H9 (cell line): ENCODE measurements at regions not wholly inside any gene's neighbourhood (a gene's known extent, or its start where the extent isn't known, plus 50 kb on each side); places are given as distances from the start of the nearest gene placed in this dataset.

Experiments used
- DNase-seq: peaks from one replicate; pipeline ENCODE4 v3.0.0-alpha.2; 2017
- H2AFZ ChIP-seq: one replicate; pipeline ENCODE4 v1.6.1; 2013; ENCODE audit warnings: mild to moderate bottlenecking, low read length, control low read depth, moderate library complexity
- H2AK5ac ChIP-seq: 2 replicates; pipeline ENCODE4 v1.6.1; 2013; ENCODE audit warnings: low read length, control low read depth, mixed read lengths; ENCODE audit not compliant: insufficient read length
- H2BK120ac ChIP-seq: one replicate; pipeline ENCODE4 v1.6.1; 2013; ENCODE audit warnings: low read depth, mild to moderate bottlenecking, low read length, control low read depth, inconsistent platforms; ENCODE audit not compliant: poor library complexity, severe bottlenecking
- H2BK12ac ChIP-seq: 2 replicates; pipeline ENCODE4 v1.6.1; 2013; ENCODE audit warnings: low read length, control low read depth, mixed read lengths, low read depth; ENCODE audit not compliant: insufficient read length
- H2BK15ac ChIP-seq: 2 replicates; pipeline ENCODE4 v1.6.1; 2013; ENCODE audit warnings: low read depth, low read length, control low read depth
- H2BK20ac ChIP-seq: one replicate; pipeline ENCODE4 v1.6.1; 2013; ENCODE audit warnings: low read depth, mild to moderate bottlenecking, low read length, control low read depth, inconsistent platforms; ENCODE audit not compliant: poor library complexity, severe bottlenecking
- H2BK5ac ChIP-seq: 2 replicates; pipeline ENCODE4 v1.6.1; 2013; ENCODE audit warnings: low read length, control low read depth, mixed read lengths; ENCODE audit not compliant: insufficient read length
- H3K14ac ChIP-seq: 2 replicates; pipeline ENCODE4 v1.6.1; 2013; ENCODE audit warnings: low read length, control low read depth; ENCODE audit not compliant: insufficient read depth
- H3K18ac ChIP-seq: 2 replicates; pipeline ENCODE4 v1.6.1; 2013; ENCODE audit warnings: low read depth, mild to moderate bottlenecking, mixed read lengths, low read length, control low read depth; ENCODE audit not compliant: insufficient read length
- H3K23ac ChIP-seq: 2 replicates; pipeline ENCODE4 v1.6.1; 2013; ENCODE audit warnings: low read length, control low read depth, mixed read lengths, low read depth; ENCODE audit not compliant: insufficient read length
- H3K23me2 ChIP-seq: 2 replicates; pipeline ENCODE4 v1.6.1; 2013; ENCODE audit warnings: low read depth, mild to moderate bottlenecking, mixed read lengths, low read length, control low read depth; ENCODE audit not compliant: insufficient read length, poor library complexity, severe bottlenecking
- H3K27ac ChIP-seq: 2 replicates; pipeline ENCODE4 v1.5.1; 2013; ENCODE audit warnings: low read length, control low read depth, mixed read lengths, low read depth; ENCODE audit not compliant: insufficient read length
- H3K27me3 ChIP-seq: 2 replicates; pipeline ENCODE4 v1.6.1; 2013; ENCODE audit warnings: low read length, control low read depth, inconsistent platforms; ENCODE audit not compliant: insufficient read depth
- H3K4ac ChIP-seq: 2 replicates; pipeline ENCODE4 v1.6.1; 2013; ENCODE audit warnings: low read depth, mild to moderate bottlenecking, control low read depth, inconsistent platforms, low read length, moderate library complexity
- H3K4me1 ChIP-seq: 2 replicates; pipeline ENCODE4 v1.6.1; 2013; ENCODE audit warnings: low read length, control low read depth, inconsistent platforms; ENCODE audit not compliant: insufficient read depth
- H3K4me2 ChIP-seq: 2 replicates; pipeline ENCODE4 v1.6.1; 2013; ENCODE audit warnings: low read length, control low read depth, mixed read lengths; ENCODE audit not compliant: insufficient read length, insufficient read depth
- H3K56ac ChIP-seq: 2 replicates; pipeline ENCODE4 v1.6.1; 2013; ENCODE audit warnings: low read depth, mild to moderate bottlenecking, mixed read lengths, low read length, control low read depth; ENCODE audit not compliant: insufficient read length
- H3K79me1 ChIP-seq: 2 replicates; pipeline ENCODE4 v1.6.1; 2013; ENCODE audit warnings: low read depth, mild to moderate bottlenecking, moderate library complexity, low read length, control low read depth, inconsistent platforms; ENCODE audit not compliant: insufficient read depth, poor library complexity, severe bottlenecking
- H3K79me2 ChIP-seq: 2 replicates; pipeline ENCODE4 v1.6.1; 2013; ENCODE audit warnings: low read length, control low read depth, inconsistent platforms; ENCODE audit not compliant: insufficient read depth
- H3K9ac ChIP-seq: 2 replicates; pipeline ENCODE4 v1.6.1; 2013; ENCODE audit warnings: low read length, control low read depth, mixed read lengths; ENCODE audit not compliant: insufficient read length; ENCODE audit errors: extremely low read depth
- H3K9me3 ChIP-seq: one replicate; pipeline ENCODE4 v1.6.1; 2013; ENCODE audit warnings: low read depth, low read length, inconsistent platforms; ENCODE audit not compliant: control insufficient read depth
- H3T11ph ChIP-seq: one replicate; pipeline ENCODE4 v1.6.1; 2013; ENCODE audit warnings: mild to moderate bottlenecking, low read length, control low read depth, inconsistent platforms
- H4K20me1 ChIP-seq: one replicate; pipeline ENCODE4 v1.6.1; 2013; ENCODE audit not compliant: control insufficient read depth, insufficient read length, insufficient read depth
- H4K5ac ChIP-seq: 2 replicates; pipeline ENCODE4 v1.6.1; 2013; ENCODE audit warnings: low read depth, mild to moderate bottlenecking, mixed read lengths, low read length, control low read depth; ENCODE audit not compliant: insufficient read length
- H4K8ac ChIP-seq: replicated peaks from 2 replicates; pipeline ENCODE4 v1.6.1; 2013; ENCODE audit warnings: low read length, control low read depth, mixed read lengths, low read depth; ENCODE audit not compliant: insufficient read length
- H4K91ac ChIP-seq: 2 replicates; pipeline ENCODE4 v1.6.1; 2013; ENCODE audit warnings: low read depth, mild to moderate bottlenecking, moderate library complexity, mixed read lengths, low read length, control low read depth; ENCODE audit not compliant: insufficient read length
- H3K27ac Mint-ChIP-seq, 3 experiments: 2 replicates in 2 of 3; 3 replicates in 1 of 3; pipeline ENCODE4 v1.8.0; 2020 to 2021; ENCODE audit warnings: mixed read lengths in 3 of 3, mild to moderate bottlenecking in 1 of 3, moderate library complexity in 1 of 3
- H3K27me3 Mint-ChIP-seq: 2 replicates; pipeline ENCODE4 v1.8.0; 2021; ENCODE audit warnings: low read depth, mild to moderate bottlenecking, moderate library complexity, mixed read lengths
- H3K36me3 Mint-ChIP-seq, 3 experiments: 2 replicates in 2 of 3; 3 replicates in 1 of 3; pipeline ENCODE4 v1.8.0; 2020 to 2021; ENCODE audit warnings: low read depth in 3 of 3, mixed read lengths in 3 of 3; ENCODE audit not compliant: insufficient read depth in 1 of 3
- H3K4me1 Mint-ChIP-seq, 2 experiments: 2 replicates each; pipeline ENCODE4 v1.8.0; 2020; ENCODE audit warnings: mixed read lengths in 2 of 2
- H3K4me3 Mint-ChIP-seq, 2 experiments: 2 replicates in 1 of 2; 3 replicates in 1 of 2; pipeline ENCODE4 v1.8.0; 2020 to 2021; ENCODE audit warnings: mild to moderate bottlenecking in 2 of 2, mixed read lengths in 2 of 2, moderate library complexity in 1 of 2
- H3K9me3 Mint-ChIP-seq, 2 experiments: 2 replicates in 1 of 2; 3 replicates in 1 of 2; pipeline ENCODE4 v1.8.0; 2020; ENCODE audit warnings: mild to moderate bottlenecking in 2 of 2, mixed read lengths in 2 of 2, moderate library complexity in 1 of 2
- CTCF ChIP-seq: fragments of 200-600 bp; sonication (generic); conservative IDR thresholded peaks from 3 replicates; pipeline ENCODE4 v1.8.0; 2021; ENCODE audit warnings: antibody characterized with exemption, mild to moderate bottlenecking
- WGBS: extraction: QIAGEN DNeasy Blood & Tissue Kit; methylation state at CpG from one replicate; pipeline ENCODE4 v1.1.7; 2013; ENCODE audit warnings: missing lambda C conversion rate, low lambda C conversion rate, mixed read lengths; ENCODE audit not compliant: insufficient read length; ENCODE audit errors: extremely low coverage; 5-methylcytosine and 5-hydroxymethylcytosine counted together

GRCh38 chr5:17161662-17162061 is 55.8 kb upstream of the BASP1 start:
- Mint-ChIP-seq H3K27me3 (no peaks in the 10 kb centered on the region), H3K27ac (no peak overlapping the region), H3K36me3 (peaks cover 0 to 17% (median 0%) of the 10 kb centered on the region in 3 experiments; a peak in 5 of 7 replicates), H3K4me1 (peaks cover 22 to 23% of the 10 kb centered on the region in 2 experiments), H3K4me3 (no peak overlapping the region), H3K9me3 (peaks cover 0 to 3% of the 10 kb centered on the region in 2 experiments; a peak in 1 of 5 replicates)
- H2BK20ac ChIP-seq: no peak overlapping the region
- H2BK120ac ChIP-seq: no peak overlapping the region
- no peaks in the 10 kb centered on the region; the same call in 1 of the 2 replicates for H3K4me1 ChIP-seq
- H4K20me1 ChIP-seq: no peaks in the 10 kb centered on the region
- H3T11ph ChIP-seq: no peak overlapping the region
- no peak overlapping the region for H3K56ac ChIP-seq
- no peak for TF ChIP-seq CTCF
- H4K91ac ChIP-seq: no peak overlapping the region
- no peak for DNase-seq
- H3K79me1 ChIP-seq: no peaks in the 10 kb centered on the region
- H3K18ac ChIP-seq: no peak overlapping the region
- no peak overlapping the region for H3K4me2 ChIP-seq
- no peak overlapping the region for H3K14ac ChIP-seq
- no peaks in the 10 kb centered on the region for H3K9me3 ChIP-seq
- H3K9ac ChIP-seq: no peak overlapping the region
- H3K27me3 ChIP-seq: no peaks in the 10 kb centered on the region
- WGBS: no CpG with 5 or more reads among the region's 3 CpGs
- no peak overlapping the region for H3K27ac ChIP-seq
- no peaks in the 10 kb centered on the region for H3K79me2 ChIP-seq
- no peak overlapping the region for H2BK5ac ChIP-seq
- H2AK5ac ChIP-seq: no peak overlapping the region
- no peak overlapping the region for H3K23ac ChIP-seq
- H2BK12ac ChIP-seq: no peak overlapping the region
- no peak overlapping the region for H2AFZ ChIP-seq
- H4K8ac ChIP-seq: no peak overlapping the region
- H2BK15ac ChIP-seq: no peak overlapping the region
- H3K4ac ChIP-seq: no peak overlapping the region
- H3K23me2 ChIP-seq: no peaks in the 10 kb centered on the region
- H4K5ac ChIP-seq: no peak overlapping the region
